ENCODE measurements at regions not wholly inside any gene's neighbourhood (a gene's known extent, or its start where the extent isn't known, plus 50 kb on each side); places are given as distances from the start of the nearest gene placed in this dataset.

GRCh38 chr9:38233796-38234355, 158.6 kb upstream of the ALDH1B1 start (continued):
- TF ChIP-seq SIN3A (IDR thresholded peaks at IDR 0.05; ENCODE audit: borderline replicate concordance, low read depth, low read length): no peak
- no peak for TF ChIP-seq KLF16 (CRISPR knock-in tag; IDR thresholded peaks at IDR 0.05)
- no peak for TF ChIP-seq FOXO1 (CRISPR knock-in tag; IDR thresholded peaks at IDR 0.05)
- TF ChIP-seq ATF1 (CRISPR knock-in tag; IDR thresholded peaks at IDR 0.05): no peak
- TF ChIP-seq KMT2A (CRISPR knock-in tag; IDR thresholded peaks at IDR 0.05): no peak
- TF ChIP-seq, protein P1, sequence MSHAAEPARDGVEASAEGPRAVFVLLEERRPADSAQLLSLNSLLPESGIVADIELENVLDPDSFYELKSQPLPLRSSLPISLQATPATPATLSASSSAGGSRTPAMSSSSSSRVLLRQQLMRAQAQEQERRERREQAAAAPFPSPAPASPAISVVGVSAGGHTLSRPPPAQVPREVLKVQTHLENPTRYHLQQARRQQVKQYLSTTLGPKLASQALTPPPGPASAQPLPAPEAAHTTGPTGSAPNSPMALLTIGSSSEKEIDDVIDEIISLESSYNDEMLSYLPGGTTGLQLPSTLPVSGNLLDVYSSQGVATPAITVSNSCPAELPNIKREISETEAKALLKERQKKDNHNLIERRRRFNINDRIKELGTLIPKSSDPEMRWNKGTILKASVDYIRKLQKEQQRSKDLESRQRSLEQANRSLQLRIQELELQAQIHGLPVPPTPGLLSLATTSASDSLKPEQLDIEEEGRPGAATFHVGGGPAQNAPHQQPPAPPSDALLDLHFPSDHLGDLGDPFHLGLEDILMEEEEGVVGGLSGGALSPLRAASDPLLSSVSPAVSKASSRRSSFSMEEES (CRISPR knock-in tag; IDR thresholded peaks at IDR 0.05): no peak
- TF ChIP-seq ZNF773 (CRISPR knock-in tag; IDR thresholded peaks at IDR 0.05; ENCODE audit: borderline replicate concordance): no peak
- no peak for TF ChIP-seq MAF1 (CRISPR knock-in tag; IDR thresholded peaks at IDR 0.05; ENCODE audit: borderline replicate concordance)
- no peak for TF ChIP-seq ZNF569 (CRISPR knock-in tag; IDR thresholded peaks at IDR 0.05; ENCODE audit: borderline replicate concordance)

GRCh38 chr9:38233343-38233742, 159.2 kb upstream of the ALDH1B1 start:
- no peak overlapping the region for H2AFZ ChIP-seq (ENCODE audit: low read length)
- ChIA-PET POLR2A (no interaction called here), CTCF (ENCODE audit: low intra/inter-chr PET ratio, low total read pairs) (no interaction called here)
- no TSS peak for BruUV-seq (replicated peaks)
- no peaks in the 10 kb centered on the region for H4K20me1 ChIP-seq (ENCODE audit: insufficient read depth, low read length)
- H3K36me3 ChIP-seq (replicated peaks in 1 of 2; ENCODE audit: control insufficient read depth in 1 of 2, insufficient read depth in 2 of 2, low read length in 2 of 2): no peaks in the 10 kb centered on the region
- H3K79me2 ChIP-seq (ENCODE audit: insufficient read depth, low read length): no peaks in the 10 kb centered on the region
- no peak for DNase-seq (ENCODE audit: low spot score)
- ATAC-seq: no peak
- H3K9ac ChIP-seq (ENCODE audit: insufficient read depth, low read depth, low read length): no peak overlapping the region
- no peaks in the 10 kb centered on the region for H3K9me3 ChIP-seq (ENCODE audit: low read length)
- intact Hi-C loops (cut with micrococcal nuclease; ENCODE audit: unreplicated experiment) (no loop called here), in situ Hi-C loops (cut with HindIII; ENCODE audit: extremely low pct_ligation_motif_present, low pct_unique_long_range_greater_than_20kb) (no loop called here)
- H3K4me2 ChIP-seq (ENCODE audit: low read depth, low read length): no peak overlapping the region
- WGBS (ENCODE audit: low lambda C conversion rate): 57% methylated on average over 9 of the region's 10 CpGs
- H3K4me3 ChIP-seq (replicated peaks in 1 of 3; ENCODE audit: insufficient read depth in 1 of 3, low read depth in 2 of 3, low read length in 3 of 3): no peak overlapping the region
- FAIRE-seq: no peak
- H3K27me3 ChIP-seq (ENCODE audit: control insufficient read depth in 1 of 2, insufficient read depth in 2 of 2, low read length in 2 of 2): peaks cover 3 to 23% of the 10 kb centered on the region in 2 experiments; a peak in 2 of 5 replicates
- no peaks in the 10 kb centered on the region for H3K4me1 ChIP-seq (ENCODE audit: insufficient read depth, low read length)
- no peak overlapping the region for H3K27ac ChIP-seq (ENCODE audit: extremely low read length, insufficient read depth, low read length)
- no peak for TF ChIP-seq ZNF660 (CRISPR knock-in tag; IDR thresholded peaks at IDR 0.05; ENCODE audit: borderline replicate concordance, low read depth)
- TF ChIP-seq SP1 (IDR thresholded peaks at IDR 0.05): no peak
- TF ChIP-seq SP1 (CRISPR knock-in tag; IDR thresholded peaks at IDR 0.05): no peak
- TF ChIP-seq AHDC1 (CRISPR knock-in tag; IDR thresholded peaks at IDR 0.05; ENCODE audit: borderline replicate concordance): no peak
- TF ChIP-seq ZNF3 (CRISPR knock-in tag; IDR thresholded peaks at IDR 0.05): no peak
- TF ChIP-seq RBM39 (IDR thresholded peaks at IDR 0.05; ENCODE audit: low read depth, low read length, poor library complexity, severe bottlenecking): no peak
- no peak for TF ChIP-seq FOSL2 (CRISPR knock-in tag; IDR thresholded peaks at IDR 0.05)
